B cell (primary cell): ENCODE measurements at regions not wholly inside any gene's neighbourhood (a gene's known extent, or its start where the extent isn't known, plus 50 kb on each side); places are given as distances from the start of the nearest gene placed in this dataset.

Source experiments
- EZH2 ChIP-seq: IDR thresholded peaks from 2 replicates; pipeline ENCODE4 v1.6.1; 2012; ENCODE audit warnings: borderline replicate concordance, low read depth, mild to moderate bottlenecking, moderate library complexity, low read length; ENCODE audit not compliant: insufficient read depth, poor library complexity, severe bottlenecking
- TF ChIP-seq, protein P1 (sequence below): fragments of 200-600 bp; IDR thresholded peaks from one replicate; pipeline ENCODE4 v1.8.0; 2022; ENCODE audit warnings: antibody characterized with exemption, mild to moderate bottlenecking

DNA sequence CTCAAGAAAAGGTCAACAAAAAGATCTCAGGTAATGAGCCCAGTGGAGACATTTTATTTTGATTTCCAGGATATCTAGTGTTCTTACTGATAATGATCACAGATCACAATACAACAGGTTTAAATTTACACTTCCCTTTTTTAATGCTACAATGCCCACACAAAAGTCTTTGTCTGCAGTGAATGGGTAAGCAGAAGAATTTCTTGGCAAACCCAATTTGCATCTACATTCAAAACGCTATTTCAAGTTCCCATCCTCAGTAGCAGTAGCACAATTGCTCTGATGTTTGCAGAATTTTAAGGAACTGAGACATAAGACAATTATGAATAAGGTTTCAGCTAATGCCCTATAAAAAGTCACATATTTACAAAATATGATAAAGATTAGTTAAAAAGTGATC is 929.4 kb upstream of the PIK3C3 start:
- TF ChIP-seq, protein P1, sequence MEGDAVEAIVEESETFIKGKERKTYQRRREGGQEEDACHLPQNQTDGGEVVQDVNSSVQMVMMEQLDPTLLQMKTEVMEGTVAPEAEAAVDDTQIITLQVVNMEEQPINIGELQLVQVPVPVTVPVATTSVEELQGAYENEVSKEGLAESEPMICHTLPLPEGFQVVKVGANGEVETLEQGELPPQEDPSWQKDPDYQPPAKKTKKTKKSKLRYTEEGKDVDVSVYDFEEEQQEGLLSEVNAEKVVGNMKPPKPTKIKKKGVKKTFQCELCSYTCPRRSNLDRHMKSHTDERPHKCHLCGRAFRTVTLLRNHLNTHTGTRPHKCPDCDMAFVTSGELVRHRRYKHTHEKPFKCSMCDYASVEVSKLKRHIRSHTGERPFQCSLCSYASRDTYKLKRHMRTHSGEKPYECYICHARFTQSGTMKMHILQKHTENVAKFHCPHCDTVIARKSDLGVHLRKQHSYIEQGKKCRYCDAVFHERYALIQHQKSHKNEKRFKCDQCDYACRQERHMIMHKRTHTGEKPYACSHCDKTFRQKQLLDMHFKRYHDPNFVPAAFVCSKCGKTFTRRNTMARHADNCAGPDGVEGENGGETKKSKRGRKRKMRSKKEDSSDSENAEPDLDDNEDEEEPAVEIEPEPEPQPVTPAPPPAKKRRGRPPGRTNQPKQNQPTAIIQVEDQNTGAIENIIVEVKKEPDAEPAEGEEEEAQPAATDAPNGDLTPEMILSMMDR, result no peak
- no peak for TF ChIP-seq EZH2
